GM23338 (cell line): ENCODE measurements at regions not wholly inside any gene's neighbourhood (a gene's known extent, or its start where the extent isn't known, plus 50 kb on each side); places are given as distances from the start of the nearest gene placed in this dataset.

Experiments used
- ATAC-seq: fragments of 200-7000 bp; cut with Tn5 transposase; 3 replicates; pipeline ENCODE4 v1.9.1; 2020
- DNase-seq: peaks from one replicate; pipeline ENCODE4 v3.0.0-alpha.2; 2015; ENCODE audit warnings: low spot score
- H2AFZ ChIP-seq: fragments of 200-600 bp; sonication (generic); 2 replicates; pipeline ENCODE4 v1.8.0; 2016; ENCODE audit warnings: antibody characterized with exemption, mild to moderate bottlenecking, moderate library complexity
- H3F3A ChIP-seq: fragments of 200-600 bp; sonication (generic); replicated peaks from 2 replicates; pipeline ENCODE4 v1.8.0; 2017; ENCODE audit warnings: antibody characterized with exemption, mixed run types, low read depth
- H3K27ac ChIP-seq: fragments of 200-600 bp; sonication (generic); 2 replicates; pipeline ENCODE4 v1.6.1; 2016; ENCODE audit warnings: low read depth
- H3K27me3 ChIP-seq: fragments of 200-600 bp; sonication (generic); 2 replicates; pipeline ENCODE4 v1.8.0; 2016; ENCODE audit warnings: mild to moderate bottlenecking, mixed run types, moderate library complexity; ENCODE audit not compliant: insufficient read depth
- H3K36me3 ChIP-seq: fragments of 200-600 bp; sonication (generic); 2 replicates; pipeline ENCODE4 v1.8.0; 2016; ENCODE audit warnings: mild to moderate bottlenecking; ENCODE audit not compliant: insufficient read depth
- H3K4me1 ChIP-seq: fragments of 200-600 bp; sonication (generic); 2 replicates; pipeline ENCODE4 v1.8.0; 2016; ENCODE audit warnings: mild to moderate bottlenecking, moderate library complexity; ENCODE audit not compliant: insufficient read depth
- H3K4me2 ChIP-seq: fragments of 200-600 bp; sonication (generic); 2 replicates; pipeline ENCODE4 v1.7.1; 2017; ENCODE audit warnings: mixed run types
- H3K4me3 ChIP-seq: fragments of 200-600 bp; sonication (generic); 2 replicates; pipeline ENCODE4 v1.6.1; 2016; ENCODE audit warnings: mixed run types
- H3K79me2 ChIP-seq: fragments of 200-600 bp; sonication (generic); replicated peaks from 2 replicates; pipeline ENCODE4 v1.8.0; 2017; ENCODE audit warnings: mild to moderate bottlenecking; ENCODE audit not compliant: insufficient read depth
- H3K9me2 ChIP-seq: fragments of 200-600 bp; sonication (generic); 2 replicates; pipeline ENCODE4 v1.8.0; 2017; ENCODE audit not compliant: insufficient read depth
- H4K20me1 ChIP-seq: fragments of 200-600 bp; sonication (generic); replicated peaks from 2 replicates; pipeline ENCODE4 v1.8.0; 2017; ENCODE audit warnings: mild to moderate bottlenecking; ENCODE audit not compliant: insufficient read depth
- H3K27ac Mint-ChIP-seq: 2 replicates; pipeline ENCODE4 v1.8.0; 2020; ENCODE audit warnings: inconsistent platforms, mild to moderate bottlenecking, moderate library complexity, mixed read lengths
- H3K27me3 Mint-ChIP-seq: 3 replicates; pipeline ENCODE4 v1.8.0; 2022; ENCODE audit warnings: low read depth, mild to moderate bottlenecking, moderate library complexity, mixed read lengths, inconsistent platforms; ENCODE audit not compliant: insufficient read depth, poor library complexity
- H3K36me3 Mint-ChIP-seq: 3 replicates; pipeline ENCODE4 v1.8.0; 2021; ENCODE audit warnings: low read depth, mild to moderate bottlenecking, inconsistent platforms, moderate library complexity, mixed read lengths
- H3K4me1 Mint-ChIP-seq: 3 replicates; pipeline ENCODE4 v1.8.0; 2020; ENCODE audit warnings: mild to moderate bottlenecking, inconsistent platforms, mixed read lengths
- H3K4me3 Mint-ChIP-seq: 3 replicates; pipeline ENCODE4 v1.8.0; 2021; ENCODE audit warnings: moderate library complexity, mild to moderate bottlenecking, inconsistent platforms, mixed read lengths
- H3K9me3 Mint-ChIP-seq: 3 replicates; pipeline ENCODE4 v1.8.0; 2020; ENCODE audit warnings: moderate library complexity, mild to moderate bottlenecking, inconsistent platforms, mixed read lengths
- EZH2 ChIP-seq: fragments of 200-600 bp; sonication (generic); IDR thresholded peaks from one replicate; pipeline ENCODE4 v1.8.0; 2017; ENCODE audit warnings: antibody characterized with exemption, mild to moderate bottlenecking, low read depth; ENCODE audit not compliant: unreplicated experiment
- EZH2phosphoT487 ChIP-seq: fragments of 200-600 bp; sonication (generic); IDR thresholded peaks from one replicate; pipeline ENCODE4 v1.8.1; 2018; ENCODE audit warnings: antibody characterized with exemption; ENCODE audit not compliant: unreplicated experiment
- JUNB ChIP-seq: IDR thresholded peaks from one replicate; pipeline ENCODE4 v1.6.1; 2016; ENCODE audit warnings: antibody characterized with exemption; ENCODE audit not compliant: unreplicated experiment
- NANOG ChIP-seq: IDR thresholded peaks from 2 replicates; pipeline ENCODE4 v1.6.1; 2016; ENCODE audit warnings: antibody characterized with exemption, borderline replicate concordance
- POLR2AphosphoS5 ChIP-seq: IDR thresholded peaks from 2 replicates; pipeline ENCODE4 v1.6.1; 2016; ENCODE audit warnings: antibody characterized with exemption, low read depth
- STAT1 ChIP-seq: IDR thresholded peaks from one replicate; pipeline ENCODE4 v1.6.1; 2016; ENCODE audit warnings: antibody characterized with exemption; ENCODE audit not compliant: unreplicated experiment
- TF ChIP-seq, protein P1 (sequence below): fragments of 250-450 bp; sonication (Bioruptor Pico); IDR thresholded peaks from 2 replicates; pipeline ENCODE4 v1.5.0; 2020; ENCODE audit warnings: mild to moderate bottlenecking, moderate library complexity

DNA sequence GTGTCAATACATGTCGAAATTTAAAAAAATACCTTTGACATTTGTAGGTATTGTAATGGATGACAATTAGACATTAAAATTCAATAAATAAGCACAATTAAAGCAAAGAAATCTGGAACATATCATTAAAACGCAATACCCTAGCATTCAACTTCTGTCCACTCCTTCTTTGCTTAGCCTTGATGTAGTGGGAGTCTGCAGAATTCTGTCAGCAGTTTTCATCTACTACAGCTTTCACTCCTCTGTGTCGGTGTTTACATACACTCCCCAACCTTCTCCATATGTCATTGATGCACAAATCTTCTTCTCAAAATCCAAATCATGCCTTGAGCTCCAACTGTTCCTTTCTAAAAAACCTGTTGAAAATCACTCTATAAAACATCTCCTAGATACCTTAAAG lies 1380.6 kb downstream of the DSC3 start:
- TF ChIP-seq STAT1, result no peak
- TF ChIP-seq, protein P1, sequence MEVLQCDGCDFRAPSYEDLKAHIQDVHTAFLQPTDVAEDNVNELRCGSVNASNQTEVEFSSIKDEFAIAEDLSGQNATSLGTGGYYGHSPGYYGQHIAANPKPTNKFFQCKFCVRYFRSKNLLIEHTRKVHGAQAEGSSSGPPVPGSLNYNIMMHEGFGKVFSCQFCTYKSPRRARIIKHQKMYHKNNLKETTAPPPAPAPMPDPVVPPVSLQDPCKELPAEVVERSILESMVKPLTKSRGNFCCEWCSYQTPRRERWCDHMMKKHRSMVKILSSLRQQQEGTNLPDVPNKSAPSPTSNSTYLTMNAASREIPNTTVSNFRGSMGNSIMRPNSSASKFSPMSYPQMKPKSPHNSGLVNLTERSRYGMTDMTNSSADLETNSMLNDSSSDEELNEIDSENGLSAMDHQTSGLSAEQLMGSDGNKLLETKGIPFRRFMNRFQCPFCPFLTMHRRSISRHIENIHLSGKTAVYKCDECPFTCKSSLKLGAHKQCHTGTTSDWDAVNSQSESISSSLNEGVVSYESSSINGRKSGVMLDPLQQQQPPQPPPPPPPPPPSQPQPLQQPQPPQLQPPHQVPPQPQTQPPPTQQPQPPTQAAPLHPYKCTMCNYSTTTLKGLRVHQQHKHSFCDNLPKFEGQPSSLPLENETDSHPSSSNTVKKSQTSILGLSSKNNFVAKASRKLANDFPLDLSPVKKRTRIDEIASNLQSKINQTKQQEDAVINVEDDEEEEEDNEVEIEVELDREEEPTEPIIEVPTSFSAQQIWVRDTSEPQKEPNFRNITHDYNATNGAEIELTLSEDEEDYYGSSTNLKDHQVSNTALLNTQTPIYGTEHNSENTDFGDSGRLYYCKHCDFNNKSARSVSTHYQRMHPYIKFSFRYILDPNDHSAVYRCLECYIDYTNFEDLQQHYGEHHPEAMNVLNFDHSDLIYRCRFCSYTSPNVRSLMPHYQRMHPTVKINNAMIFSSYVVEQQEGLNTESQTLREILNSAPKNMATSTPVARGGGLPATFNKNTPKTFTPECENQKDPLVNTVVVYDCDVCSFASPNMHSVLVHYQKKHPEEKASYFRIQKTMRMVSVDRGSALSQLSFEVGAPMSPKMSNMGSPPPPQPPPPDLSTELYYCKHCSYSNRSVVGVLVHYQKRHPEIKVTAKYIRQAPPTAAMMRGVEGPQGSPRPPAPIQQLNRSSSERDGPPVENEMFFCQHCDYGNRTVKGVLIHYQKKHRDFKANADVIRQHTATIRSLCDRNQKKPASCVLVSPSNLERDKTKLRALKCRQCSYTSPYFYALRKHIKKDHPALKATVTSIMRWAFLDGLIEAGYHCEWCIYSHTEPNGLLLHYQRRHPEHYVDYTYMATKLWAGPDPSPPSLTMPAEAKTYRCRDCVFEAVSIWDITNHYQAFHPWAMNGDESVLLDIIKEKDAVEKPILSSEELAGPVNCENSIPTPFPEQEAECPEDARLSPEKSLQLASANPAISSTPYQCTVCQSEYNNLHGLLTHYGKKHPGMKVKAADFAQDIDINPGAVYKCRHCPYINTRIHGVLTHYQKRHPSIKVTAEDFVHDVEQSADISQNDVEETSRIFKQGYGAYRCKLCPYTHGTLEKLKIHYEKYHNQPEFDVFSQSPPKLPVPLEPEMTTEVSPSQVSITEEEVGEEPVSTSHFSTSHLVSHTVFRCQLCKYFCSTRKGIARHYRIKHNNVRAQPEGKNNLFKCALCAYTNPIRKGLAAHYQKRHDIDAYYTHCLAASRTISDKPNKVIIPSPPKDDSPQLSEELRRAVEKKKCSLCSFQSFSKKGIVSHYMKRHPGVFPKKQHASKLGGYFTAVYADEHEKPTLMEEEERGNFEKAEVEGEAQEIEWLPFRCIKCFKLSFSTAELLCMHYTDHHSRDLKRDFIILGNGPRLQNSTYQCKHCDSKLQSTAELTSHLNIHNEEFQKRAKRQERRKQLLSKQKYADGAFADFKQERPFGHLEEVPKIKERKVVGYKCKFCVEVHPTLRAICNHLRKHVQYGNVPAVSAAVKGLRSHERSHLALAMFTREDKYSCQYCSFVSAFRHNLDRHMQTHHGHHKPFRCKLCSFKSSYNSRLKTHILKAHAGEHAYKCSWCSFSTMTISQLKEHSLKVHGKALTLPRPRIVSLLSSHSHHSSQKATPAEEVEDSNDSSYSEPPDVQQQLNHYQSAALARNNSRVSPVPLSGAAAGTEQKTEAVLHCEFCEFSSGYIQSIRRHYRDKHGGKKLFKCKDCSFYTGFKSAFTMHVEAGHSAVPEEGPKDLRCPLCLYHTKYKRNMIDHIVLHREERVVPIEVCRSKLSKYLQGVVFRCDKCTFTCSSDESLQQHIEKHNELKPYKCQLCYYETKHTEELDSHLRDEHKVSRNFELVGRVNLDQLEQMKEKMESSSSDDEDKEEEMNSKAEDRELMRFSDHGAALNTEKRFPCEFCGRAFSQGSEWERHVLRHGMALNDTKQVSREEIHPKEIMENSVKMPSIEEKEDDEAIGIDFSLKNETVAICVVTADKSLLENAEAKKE (CRISPR knock-in tag), result no peak
- H3K79me2 ChIP-seq, result no peaks in the 10 kb centered on the region
- no peaks in the 10 kb centered on the region for H3K9me3 Mint-ChIP-seq
- H3K27ac Mint-ChIP-seq, result no peak overlapping the region
- H3K4me2 ChIP-seq, result no peak overlapping the region
- no peaks in the 10 kb centered on the region for H3K9me2 ChIP-seq
- no peak overlapping the region for H2AFZ ChIP-seq
- no peaks in the 10 kb centered on the region for H4K20me1 ChIP-seq
- ATAC-seq, result no peak
- no peak overlapping the region for H3K27ac ChIP-seq
- H3K36me3 Mint-ChIP-seq, result no peaks in the 10 kb centered on the region
- no peaks in the 10 kb centered on the region for H3K27me3 Mint-ChIP-seq
- H3K4me1 Mint-ChIP-seq, result no peaks in the 10 kb centered on the region
- no peak for DNase-seq
- no peaks in the 10 kb centered on the region for H3K27me3 ChIP-seq
- no peaks in the 10 kb centered on the region for H3F3A ChIP-seq
- no peaks in the 10 kb centered on the region for H3K4me1 ChIP-seq
- H3K36me3 ChIP-seq, result no peaks in the 10 kb centered on the region
- H3K4me3 Mint-ChIP-seq, result no peak overlapping the region
- H3K4me3 ChIP-seq, result no peak overlapping the region

DNA sequence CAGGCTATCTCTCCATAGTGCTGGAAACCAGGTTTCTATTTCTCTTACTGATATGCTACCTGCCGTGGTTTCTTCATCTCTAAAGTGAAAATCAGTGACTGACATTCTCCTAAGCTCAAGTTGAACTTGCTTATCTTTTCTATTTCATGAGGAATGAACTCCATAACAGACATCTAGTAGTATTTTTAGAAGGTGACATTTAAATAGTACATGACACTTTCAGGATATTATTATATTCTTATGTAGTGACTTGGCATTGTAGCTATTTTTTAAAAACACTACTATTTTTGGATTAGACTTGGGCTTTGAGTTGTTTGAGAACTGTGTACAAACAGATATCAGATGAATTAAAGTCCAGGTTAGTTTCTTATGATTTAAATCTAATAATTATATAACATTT lies 1381.8 kb downstream of the DSC3 start:
- no peaks in the 10 kb centered on the region for H3K79me2 ChIP-seq
- no peaks in the 10 kb centered on the region for H3K4me1 ChIP-seq
- H4K20me1 ChIP-seq, result no peaks in the 10 kb centered on the region
- no peaks in the 10 kb centered on the region for H3K36me3 ChIP-seq
- Mint-ChIP-seq H3K9me3 (no peaks in the 10 kb centered on the region), H3K36me3 (no peaks in the 10 kb centered on the region), H3K27me3 (no peaks in the 10 kb centered on the region), H3K4me1 (no peaks in the 10 kb centered on the region), H3K27ac (no peak overlapping the region), H3K4me3 (no peak overlapping the region)
- no peaks in the 10 kb centered on the region for H3F3A ChIP-seq
- DNase-seq (no peak), ATAC-seq (no peak)
- H2AFZ ChIP-seq, result no peak overlapping the region
- no peak overlapping the region for H3K4me3 ChIP-seq
- no peak overlapping the region for H3K4me2 ChIP-seq
- H3K27me3 ChIP-seq, result no peaks in the 10 kb centered on the region
- H3K9me2 ChIP-seq, result no peaks in the 10 kb centered on the region
- H3K27ac ChIP-seq, result no peak overlapping the region
- TF ChIP-seq EZH2phosphoT487 (no peak), JUNB (no peak), NANOG (no peak), EZH2 (no peak), POLR2AphosphoS5 (no peak)
- TF ChIP-seq, protein P1 (CRISPR knock-in tag), result no peak
